CD1c-positive myeloid dendritic cell (primary cell): ENCODE measurements at regions not wholly inside any gene's neighbourhood (a gene's known extent, or its start where the extent isn't known, plus 50 kb on each side); places are given as distances from the start of the nearest gene placed in this dataset.

ENCODE experiments used
- DNase-seq: peaks from one replicate; pipeline ENCODE4 v3.0.0-alpha.2; 2016; ENCODE audit errors: extremely low spot score

DNA sequence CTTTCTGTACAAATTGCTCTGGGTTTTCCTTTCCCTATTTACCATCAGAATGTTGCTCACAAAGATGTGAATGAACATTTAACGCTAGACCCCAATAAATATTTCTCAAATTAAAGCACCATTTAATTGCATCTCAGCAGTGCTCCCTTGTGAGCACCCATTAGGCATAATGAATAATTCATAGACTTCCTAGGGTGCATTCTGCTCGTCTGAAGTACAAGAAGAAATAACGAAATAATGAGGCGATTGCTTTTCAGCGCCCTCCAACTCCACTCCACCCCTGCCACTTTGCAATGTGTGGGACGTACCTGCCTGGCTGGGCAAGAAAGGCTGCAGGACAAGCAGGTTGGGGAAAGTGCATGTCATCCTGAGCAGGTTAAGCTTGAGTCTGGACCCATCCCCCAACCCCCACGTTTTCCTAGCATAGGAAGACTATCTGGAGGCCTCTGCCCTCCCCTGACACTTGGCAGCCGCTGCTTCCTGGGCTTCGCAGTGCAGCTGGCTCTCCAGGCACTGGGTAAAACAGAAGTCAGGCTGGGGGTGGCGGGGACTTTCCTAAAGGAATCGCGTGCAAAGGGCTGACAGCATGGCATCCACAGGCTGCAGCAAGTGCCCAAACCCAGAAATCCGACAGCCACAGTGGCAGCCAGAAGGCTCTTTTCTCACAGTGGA, 253.7 kb downstream of the DUSP6 start:
- no peak for DNase-seq

DNA sequence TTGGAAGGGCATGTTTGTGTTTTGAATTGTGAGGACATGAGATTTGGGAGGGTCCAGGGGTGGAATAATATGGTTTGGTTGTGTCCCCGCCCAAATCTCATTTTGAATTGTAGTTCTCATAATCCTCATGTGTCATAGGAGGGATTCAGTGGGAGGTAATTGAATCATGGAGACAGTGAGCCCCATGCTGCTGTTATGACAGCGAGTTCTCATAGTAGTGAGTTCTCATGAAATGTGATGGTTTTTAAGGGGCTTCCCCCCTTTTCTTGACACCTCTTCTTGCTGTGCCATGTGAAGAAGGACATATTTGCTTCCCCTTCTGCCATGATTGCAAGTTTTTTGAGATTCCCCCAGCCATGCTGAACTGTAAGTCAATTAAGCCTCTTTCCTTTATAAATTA, 260.0 kb downstream of the DUSP6 start:
- DNase-seq = no peak

DNA sequence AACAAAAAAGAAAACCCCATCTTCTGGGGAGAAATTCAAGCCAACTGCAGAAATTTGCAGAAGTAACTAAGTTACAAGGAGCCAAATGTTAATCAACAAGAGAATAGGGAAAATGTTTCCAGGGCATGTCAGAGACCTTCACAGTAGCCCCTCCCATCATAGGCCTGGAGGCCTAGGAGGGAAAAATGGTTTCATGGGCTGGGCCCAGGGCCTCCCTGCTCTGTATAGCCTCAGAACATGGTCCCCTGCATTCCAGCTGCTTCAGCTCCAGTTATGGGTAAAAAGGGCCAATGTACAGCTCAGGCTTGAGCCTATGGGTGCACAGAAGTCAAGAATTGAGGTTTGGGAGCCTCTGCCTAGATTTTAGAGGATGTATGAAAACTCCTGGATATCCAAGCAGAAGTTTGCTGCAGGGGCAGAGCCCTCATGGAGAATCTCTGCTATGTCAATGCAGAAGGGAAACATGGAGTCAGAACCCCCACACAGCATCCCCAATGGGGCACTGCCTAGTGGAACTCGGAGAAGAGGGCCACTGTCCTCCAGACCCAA, 260.9 kb downstream of the DUSP6 start:
- no peak for DNase-seq

DNA sequence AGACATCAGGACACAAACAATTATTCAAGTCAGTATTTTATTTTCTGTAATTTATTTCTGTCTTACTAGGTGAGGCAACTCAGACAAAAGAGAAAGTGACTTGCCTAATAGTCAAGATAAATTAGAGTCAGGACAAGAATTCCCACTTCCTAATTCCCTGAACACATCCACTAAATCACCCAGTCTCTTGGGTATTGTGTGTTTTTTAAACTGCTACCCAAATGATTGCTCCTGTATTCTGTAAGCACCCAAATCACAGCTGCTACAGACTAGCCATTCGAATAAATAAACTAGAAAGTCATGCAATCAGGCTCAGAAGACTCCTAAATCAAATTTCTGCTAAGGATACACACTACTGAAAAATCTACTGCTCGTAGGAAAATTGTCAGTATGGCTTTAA, 263.0 kb downstream of the DUSP6 start:
- DNase-seq = no peak

DNA sequence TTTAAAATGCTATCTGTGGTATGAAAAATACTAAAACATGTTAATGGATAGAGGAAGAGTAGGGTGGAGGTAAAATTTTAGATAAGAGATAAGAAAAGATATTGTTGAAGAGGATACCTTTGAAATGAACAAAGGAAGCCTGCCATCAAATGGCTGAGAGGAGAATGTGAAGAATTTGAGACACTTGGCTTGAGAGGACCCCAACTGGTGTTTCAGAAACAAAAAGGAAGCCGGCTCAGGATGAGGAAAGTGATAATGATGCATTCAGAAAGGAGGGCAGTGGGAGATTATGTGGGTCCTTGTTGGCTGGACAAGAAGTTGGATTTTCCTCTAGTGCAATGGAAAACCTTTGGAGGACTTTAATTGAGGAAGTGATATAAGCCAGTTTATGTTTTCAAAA, 264.4 kb downstream of the DUSP6 start:
- DNase-seq = no peak

DNA sequence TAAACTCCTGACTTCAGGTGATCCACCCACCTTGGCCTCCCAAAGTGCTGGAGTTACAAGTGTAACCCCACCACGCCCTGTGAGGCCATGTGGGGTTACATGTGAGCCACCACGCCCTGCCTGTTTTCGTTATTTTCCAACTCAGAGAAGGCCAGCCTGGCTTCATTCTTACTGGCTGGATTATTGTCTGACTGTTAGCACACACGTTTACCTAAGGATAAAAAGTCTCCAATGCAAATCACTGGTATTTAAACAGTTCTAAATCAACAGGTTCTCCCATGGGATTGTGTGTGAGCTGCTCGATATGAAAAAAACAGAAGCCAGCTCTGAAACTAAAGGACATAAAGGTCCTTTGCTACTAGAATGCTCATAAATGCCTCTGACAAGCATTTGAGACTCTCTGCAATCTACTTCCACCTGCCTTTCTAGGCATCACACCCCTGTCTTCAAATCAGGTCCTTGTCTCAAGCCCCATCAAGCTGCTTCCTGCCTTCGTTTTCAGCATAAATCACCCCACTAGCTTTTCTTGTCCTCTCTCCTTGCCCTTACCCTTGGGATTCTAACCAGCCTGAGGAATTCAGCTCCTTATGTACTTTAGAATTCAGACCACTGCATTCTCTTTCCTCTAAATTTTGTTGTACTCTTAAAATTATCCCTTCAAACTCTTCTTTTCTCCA, 265.0 kb downstream of the DUSP6 start:
- DNase-seq = no peak

DNA sequence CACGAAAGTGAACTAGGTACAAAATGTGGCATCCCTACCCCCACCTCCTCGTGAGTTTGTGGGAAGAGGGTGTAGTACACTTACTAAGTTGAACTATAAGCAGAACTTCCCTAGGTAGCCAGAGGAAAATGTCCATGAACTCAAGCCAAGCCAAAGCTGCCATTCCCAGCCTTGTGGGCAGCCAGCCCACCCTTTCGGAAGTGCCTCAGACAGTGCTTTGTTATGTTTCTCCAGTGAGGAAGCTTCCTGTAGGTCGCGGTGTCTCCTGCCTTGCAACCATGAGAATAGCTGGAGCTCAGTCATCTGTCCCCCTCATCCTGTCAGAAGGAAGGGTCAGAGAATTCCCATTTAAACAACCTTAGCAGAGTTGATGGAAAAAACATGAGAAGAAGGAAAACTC, 266.9 kb downstream of the DUSP6 start:
- no peak for DNase-seq

DNA sequence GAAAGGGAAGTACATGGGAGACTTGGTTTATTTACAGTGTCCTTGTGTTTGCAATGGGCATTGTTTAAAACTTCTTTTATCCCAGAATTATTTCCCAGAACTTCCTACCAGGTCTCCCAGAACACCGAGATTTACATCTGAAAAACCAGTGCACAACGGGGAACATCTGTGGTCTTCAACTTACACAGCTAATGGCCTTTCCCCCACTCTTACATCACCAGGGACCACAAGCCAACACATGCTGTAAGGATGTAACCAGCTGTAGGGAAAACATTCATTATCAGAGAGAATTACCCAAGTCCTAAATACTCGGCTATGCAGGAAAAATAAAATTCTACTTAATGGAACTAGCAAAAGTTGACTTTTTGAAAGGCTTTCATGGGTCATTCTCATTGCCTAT, 267.6 kb downstream of the DUSP6 start:
- no peak for DNase-seq

DNA sequence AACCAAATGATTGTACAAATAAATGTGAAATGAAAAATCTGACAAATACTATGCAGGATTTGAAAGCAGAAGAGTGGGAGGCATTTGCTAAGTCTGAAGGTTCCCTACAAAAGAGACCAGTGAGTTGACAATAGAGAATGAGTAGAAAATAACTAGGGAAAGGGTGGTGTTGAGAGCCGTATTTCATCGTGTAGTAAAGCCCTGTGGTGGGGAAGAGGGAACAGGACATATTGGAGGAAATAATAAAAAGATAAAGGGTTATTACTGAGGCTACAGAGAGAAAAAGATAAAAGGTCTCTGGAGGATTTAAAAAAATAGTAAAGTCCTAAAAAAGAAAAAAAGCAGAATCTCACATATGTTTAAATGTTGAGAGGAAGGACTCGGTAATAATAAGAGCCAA, 268.8 kb downstream of the DUSP6 start:
- no peak for DNase-seq

DNA sequence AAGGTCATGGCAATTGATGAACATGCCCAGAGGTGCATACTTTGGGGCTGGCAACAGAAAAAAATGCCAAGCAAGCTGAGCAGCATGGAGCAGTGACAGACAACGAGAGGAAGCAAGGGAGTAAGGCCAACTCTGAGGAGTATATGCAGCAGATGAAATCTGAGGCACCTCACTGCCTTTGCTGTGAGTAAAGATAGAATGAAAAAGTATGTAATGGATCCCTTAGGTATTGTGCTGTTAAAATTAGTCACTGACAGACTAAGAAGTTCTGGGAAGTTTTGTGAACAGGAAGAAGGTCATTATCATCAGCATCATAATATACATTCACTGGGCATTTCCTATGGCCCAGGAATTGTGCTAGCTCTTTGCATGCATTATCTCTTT, 269.9 kb downstream of the DUSP6 start:
- DNase-seq = no peak

DNA sequence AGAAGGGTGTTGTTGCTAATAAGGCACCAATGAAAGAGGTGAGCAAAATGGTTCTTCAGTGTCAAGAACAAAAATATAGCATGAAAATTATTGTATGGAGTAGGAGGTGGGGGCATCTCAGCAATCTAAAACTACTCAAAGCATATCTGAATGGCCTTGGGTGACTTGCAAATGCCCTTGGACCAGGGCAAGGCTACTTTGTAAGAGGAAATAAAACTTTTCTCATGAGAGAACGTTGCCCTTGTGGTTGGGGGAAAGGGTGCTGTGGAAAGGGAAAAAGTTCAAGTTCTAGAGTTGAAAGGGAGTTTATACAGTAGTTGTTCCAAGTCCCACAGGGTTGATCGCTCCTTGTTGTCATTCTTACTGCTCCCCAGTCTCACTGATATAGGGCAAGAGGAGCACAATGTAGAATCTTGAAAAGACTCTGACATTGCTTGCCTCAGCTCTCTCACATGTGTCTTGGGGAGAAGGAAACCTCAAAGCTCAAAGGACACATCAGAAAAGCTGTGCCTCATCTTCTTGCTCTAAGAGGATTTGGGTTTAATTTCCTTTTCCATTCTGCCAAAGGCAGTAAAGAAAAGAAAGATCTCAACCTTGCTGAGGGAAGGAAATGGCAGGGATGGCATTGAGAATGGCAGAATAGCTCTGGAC, 270.5 kb downstream of the DUSP6 start:
- no peak for DNase-seq

DNA sequence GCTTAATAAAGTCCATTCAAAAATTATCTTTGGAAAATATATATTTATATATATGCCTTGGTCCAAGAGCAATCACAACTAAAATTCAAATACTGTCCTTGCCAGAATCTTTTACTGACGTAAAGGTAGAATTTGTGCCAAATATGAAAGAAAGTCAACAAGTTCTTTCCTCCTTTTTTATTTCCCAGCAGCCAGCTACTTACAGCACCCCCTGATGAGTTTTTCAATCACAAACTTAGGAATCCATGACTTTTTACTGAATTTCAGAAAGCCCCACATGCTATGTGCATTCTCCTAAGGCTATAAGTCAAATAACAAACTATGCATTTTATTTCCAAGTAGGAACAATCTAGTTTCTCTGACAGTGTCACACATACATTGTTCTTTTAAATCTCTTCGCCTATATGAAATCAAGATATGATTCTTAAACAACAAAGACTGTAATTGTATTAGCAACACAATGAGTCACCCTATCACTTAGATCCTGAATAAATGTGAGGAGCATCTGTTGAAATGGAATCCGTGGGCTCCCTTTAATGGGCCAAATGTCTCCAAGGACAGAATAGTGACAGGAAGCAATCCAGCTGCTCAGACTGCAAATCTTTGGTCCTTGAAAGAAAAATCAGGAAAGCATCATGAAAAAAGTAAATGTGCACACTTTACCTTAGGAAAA, 271.4 kb downstream of the DUSP6 start:
- DNase-seq = no peak

DNA sequence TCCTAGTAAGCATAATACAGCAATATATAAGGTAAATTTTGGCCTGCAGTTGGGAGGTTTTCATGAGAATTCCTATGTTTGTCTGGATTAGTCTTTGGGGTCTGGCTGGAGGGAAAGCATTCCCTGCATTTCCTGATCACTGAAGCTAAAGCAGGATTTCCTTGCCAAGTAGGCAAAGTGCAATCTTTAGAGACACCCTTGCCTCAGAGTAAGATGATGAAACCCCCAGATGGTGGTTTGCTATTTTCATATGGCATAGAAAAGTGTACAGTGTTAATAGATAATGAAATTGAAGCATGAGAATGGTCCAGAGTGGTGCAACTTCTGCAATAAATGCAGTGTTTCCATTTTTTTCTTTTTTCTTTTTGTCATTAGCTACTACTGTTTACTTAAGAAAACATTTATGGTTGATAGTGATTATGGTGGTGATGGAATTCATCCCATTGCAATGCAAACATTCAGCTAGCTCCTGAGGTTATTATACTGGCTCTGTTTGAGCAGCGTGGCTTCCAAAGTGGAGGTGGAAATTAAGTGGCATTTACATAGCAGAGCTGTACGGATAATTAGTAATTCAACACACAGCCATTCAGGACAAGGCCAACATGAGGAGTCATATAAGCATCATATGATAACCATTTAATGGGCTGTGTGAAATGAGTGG, 276.3 kb downstream of the DUSP6 start:
- DNase-seq = no peak

DNA sequence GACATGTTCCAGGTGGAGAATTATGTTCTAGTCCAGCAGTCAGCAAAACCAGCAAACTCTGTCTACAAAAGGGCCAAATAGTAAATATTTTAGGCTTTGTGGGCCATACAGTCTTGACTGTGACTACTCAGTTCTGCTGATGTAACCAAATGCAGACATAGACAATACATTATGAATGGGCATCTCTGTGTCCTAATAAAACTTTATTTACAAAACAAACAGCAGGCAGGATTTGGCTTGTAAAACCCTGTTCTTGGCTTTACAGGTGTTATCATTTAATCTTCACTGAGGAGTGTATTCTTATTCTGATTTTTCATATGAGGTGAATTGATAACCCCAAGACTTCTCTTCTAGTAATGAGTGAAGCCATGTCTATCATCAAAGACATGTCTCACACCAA, 278.6 kb downstream of the DUSP6 start:
- DNase-seq = no peak

DNA sequence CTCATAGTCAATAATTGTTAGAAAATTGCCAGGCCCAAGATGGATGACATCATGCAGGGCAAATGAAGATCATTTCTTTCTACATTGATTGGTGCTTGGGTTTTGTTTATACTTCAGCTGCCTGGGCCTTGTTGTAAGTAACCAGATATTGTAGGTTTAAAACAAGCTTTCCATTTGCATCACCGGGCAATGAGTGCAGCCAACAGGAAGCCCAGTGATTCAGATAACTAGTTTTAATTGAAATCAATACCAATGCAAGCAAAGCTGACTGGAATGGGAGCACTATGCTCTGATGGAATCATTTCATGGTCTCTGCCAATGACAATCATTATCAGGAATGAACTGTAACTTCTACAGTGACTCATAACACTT, 279.3 kb downstream of the DUSP6 start:
- no peak for DNase-seq

DNA sequence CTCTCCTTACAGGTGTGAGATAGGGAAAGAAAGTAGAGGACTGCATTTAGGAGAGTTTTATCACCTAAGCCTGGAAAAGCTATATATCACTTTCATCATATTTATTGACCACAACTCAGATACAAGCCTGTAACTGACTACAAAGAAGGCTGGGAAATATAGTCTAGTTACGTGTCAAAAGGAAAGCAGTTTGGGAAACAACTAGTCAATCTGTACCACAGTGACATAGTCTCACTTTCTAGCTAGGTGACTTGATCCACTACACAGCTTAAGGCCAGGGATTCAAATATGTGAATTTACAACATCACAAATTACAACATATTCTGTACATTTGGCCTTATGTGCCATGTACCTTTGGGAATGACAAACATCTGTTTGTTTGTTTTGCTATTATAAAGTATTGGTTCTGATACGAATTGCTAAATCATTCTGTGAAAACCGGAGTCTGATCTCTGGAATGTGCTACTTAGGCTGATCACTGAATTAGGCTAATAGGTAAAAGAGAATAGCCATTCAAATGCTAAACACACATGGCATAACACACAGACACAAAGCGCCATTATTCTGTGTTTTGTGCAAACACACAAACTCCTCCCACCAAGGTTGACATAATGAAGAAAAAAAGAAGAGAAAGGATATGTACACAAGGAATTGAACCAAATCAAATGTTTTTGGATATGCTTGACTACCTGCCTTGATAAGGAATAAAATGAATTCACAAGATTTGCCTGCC, 279.8 kb downstream of the DUSP6 start:
- DNase-seq = no peak

DNA sequence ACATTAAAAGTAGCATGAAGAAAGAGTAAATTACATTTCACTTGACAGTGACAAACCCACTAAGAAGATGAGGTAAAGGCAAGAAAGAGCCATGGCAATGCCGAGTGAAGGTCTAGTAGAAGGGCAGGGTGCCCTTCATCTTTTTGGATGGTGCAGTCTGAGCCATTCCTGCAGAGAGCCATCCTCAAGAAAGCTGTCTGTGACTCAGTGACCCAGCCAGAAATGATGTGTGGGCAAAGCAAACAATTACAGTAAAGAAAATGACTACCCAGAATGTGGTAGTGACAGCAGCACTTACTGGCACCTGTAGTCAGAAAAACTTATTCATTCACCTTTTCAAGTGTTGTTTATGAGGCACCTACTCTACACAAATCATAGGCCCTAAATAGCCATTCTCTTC, 281.7 kb downstream of the DUSP6 start:
- DNase-seq = no peak

DNA sequence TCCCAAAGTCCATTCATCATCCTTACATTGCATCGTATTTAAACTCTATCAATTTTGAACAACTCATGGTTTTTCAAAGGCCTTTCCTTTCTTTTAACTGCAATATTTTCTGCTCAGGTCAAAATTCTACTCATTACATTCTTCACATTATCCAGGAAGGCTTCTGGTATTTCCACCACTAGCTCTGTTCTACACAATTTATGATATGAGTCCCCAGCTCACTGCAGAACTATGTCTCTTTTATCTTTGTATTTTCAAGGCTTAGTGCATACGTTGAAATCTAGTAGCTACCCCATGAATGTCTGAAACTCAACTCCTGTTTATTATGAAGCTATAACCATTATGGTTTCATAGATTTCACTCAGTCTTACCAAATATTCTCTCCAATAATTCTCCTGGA, 282.9 kb downstream of the DUSP6 start:
- no peak for DNase-seq

DNA sequence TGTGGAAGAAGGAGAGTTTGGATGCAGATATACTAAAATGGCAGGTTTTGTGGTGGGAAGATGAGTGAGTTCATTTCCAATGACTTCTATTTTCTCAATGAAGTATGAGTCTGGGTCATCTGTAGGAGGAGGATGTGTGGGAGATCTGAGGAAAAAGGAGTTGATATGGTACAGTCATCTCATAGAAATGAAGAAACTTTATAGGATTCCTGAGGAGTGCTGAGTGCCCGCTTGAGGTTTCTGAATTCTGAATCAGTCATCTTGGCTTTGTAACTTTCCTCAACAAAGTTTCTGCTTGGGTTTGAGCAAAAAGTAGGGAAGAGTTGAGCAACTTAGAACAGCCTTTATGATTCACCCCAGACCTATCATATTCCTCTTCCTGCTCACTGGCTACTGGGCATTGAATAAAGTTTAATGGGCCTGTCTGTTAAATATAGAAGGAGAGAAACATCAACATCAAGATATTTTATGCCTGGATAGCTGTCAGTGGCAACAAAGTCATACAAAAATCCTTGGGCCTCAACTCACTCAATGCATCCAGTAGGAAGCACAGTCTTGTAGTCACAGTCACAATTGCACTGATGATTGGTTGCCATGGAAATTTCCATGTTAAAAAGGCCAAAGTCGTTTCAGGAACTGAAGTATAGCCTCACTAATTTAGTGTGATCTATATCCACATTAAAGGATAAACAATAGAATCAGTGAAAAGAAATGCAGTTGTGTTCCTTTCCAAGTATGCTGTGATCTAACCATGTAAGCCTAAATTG, 284.7 kb downstream of the DUSP6 start:
- DNase-seq = peak; percentile 52

DNA sequence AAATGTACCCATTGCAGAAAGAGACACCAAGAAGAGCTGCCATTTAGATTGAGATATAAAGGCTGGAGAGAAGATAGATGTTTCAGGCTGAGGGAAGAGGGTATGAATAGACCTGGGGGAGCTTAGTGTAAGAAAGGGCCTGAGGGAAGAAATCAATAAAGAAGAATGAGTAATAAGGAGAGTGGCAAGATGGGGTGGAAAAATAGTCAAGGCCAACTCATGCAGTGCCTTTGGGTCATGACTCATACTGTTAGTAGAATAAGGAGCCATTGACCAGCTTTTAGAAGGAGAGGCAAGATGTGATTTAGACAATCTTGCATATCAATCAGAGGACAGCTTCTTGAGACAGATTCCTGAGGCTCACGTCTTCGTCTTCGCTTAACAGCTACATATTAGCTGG, 287.5 kb downstream of the DUSP6 start:
- DNase-seq = no peak

DNA sequence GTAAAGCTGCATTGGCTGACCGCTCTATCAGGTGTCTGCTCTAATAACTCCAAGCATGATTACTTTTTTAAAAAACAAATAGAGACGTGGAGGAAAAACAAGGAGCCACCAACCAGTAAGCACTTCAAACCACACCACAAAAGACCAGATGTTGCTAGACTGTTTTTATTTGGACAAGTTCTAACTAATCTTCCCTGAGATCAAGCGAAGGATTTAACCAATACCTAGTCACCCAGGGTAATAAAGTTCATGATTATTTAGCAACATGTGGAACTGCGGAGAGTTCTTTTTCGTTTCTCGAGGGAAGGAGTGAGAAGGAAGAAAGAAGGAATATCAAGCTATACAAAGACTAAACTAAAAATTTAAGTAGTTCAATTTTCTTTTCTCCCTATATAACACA, 288.1 kb downstream of the DUSP6 start:
- DNase-seq = no peak
